SHP77 (cell line): ENCODE measurements at regions not wholly inside any gene's neighbourhood (a gene's known extent, or its start where the extent isn't known, plus 50 kb on each side); places are given as distances from the start of the nearest gene placed in this dataset.

ENCODE experiments used
- DNase-seq, 2 experiments: peaks; one replicate each; lab custom pipeline; 2025; lab: John Stamatoyannopoulos, UW

DNA sequence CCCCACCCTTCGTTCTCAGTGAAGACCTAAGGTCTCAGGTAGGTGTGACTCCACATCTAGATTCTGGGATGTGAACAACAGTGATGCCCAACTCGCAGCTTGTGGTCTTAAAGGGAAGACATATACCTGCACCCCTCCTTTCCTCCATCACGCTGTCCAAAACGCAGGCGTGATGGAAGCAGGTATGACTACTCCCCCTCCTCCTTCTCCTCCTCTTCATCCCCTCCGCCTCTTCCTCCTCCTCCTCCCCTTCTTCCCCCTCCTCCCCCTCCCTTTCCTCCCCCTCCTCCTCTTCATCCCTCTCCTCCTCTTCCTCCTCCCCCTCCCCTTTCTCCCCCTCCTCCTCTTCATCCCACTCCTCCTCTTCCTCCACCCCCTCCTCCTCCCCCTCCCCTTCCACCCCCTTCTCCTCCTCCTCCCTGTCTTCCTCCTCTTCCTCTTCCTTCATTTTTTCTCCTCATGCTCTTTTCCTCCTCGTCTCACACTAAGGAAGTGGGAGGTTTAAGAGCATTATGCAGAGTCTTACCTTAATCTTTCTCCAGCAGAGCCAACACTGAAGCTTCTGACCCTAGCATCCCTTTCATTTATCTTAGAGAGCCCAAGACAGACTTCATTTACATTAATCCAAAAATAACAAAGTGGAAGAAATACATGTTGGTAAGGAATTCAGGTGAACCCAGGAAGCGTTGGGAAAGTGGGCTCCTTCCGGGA is 352.5 kb downstream of the FOXL1 start:
- DNase-seq = no peak

DNA sequence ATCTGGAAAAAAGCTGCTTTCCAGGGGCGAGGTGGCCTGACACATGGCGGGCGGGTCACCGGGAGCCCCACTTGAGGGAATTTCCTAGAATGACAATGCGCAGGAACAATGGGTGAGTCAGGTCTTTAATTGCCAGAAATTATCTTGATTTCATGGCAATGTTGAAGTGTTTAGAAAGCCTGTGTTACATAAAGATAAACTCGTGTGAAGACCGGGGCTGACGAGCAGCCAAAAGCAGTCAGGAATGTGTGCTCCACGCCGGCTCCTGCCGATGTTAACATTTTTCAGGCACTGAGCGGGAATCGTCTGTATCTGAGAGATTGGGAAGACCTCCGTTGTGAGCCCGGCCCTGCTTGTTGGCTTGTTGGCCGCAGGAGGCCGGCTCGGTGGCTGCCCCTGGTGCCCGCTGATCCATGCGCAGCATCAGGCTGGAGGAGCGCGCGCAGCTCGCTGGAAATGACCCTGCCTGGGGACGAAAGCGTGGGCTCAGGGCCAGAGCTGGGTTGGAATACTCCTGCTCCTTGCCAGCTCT is 353.1 kb downstream of the FOXL1 start:
- no peak for DNase-seq

DNA sequence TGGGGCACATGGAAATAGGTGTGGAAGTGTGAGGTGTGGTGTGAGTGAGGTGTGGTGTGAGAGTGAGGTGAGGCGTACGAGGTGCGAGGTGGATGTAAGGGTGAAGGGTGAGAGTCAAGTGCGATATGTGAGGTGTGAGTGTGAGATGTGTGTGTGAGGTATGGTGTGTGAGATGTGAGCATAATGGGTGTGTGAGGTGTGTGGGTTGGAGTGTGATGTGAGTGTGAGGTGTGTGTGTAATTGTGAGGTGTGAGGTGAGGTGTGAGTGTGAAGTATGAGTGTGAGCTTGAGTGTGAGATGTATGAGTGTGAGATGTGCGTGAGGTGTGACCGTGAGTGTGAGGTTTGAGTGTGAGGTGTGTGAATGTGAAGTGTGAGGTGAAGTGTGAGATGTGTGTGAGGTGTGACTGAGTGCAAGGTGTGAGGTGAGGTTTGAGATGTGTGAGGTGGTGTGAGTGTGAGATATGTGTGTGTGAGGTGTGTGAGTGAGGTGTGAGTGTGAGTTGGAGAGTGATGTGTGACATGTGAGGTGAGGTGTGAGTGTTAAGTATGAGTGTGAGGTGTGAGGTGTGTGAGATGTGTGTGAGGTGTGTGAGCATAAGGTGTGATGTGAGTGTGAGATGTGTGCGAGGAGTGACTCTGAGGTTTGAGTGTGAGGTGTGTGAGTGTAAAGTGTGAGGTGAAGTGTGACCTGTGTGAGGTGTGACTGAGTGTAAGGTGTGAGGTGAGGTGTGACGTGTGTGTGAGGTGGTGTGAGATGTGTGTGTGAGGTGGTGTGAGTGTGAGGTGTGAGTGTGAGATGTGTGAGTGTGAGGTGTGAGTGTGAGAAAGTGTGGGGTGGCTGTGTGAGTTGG is 354.0 kb downstream of the FOXL1 start:
- no peak for DNase-seq

DNA sequence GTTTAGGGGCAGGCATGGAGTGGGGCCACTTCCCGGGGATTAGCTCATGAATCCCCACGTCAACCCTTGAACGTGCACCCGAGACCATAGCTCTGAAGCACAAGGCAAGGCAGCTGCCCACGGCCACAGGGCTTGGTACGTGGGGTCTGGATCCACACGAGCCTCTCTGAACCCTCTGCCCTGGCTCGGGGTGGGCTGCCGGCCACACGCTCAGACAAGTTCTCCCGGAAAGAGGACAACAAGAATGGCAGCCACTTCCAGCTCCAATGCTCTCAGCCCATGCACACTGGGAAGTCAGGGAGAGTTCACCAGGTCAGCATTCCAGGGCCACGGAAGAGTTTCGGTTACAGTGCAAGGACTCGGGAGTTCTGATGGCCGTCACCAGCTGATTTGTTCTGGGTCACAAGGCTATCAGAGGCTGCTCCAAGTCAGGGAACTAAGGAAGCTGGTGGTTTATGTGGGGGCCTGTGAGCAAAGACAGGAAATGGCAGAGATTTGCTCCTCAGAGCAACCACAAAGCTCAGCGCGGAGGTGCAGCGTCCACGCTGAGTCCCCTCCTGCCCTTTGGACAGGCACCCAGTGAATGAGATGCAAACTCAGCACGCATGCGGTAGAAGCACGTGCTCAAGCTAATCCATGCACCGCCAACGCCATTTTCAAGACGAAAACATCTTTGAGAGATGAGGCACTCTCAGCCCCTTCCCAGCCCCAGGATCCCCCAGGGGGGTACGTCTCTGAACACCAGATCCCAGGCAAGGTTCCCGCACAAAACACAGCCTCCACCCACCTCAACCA is 356.4 kb downstream of the FOXL1 start:
- DNase-seq = no peak

DNA sequence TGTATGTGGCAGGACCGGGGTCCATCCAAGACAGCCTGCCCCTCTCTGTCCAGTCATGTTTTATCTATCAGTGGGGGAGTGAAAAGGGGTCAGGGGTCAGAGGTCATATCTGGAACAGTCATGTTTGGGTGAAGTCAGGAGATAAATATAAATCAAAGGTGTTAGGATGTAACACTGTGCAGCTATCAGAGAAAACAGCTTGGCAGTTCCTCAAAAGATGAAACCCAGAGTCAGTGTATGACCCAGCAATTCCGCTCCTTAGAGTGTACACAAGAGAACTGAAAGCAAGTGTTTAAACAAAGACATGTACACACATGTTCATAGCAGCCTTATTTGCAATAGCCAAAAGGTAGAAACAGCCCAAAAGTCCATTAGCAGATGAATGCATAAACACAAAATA is 361.3 kb downstream of the FOXL1 start:
- no peak for DNase-seq

DNA sequence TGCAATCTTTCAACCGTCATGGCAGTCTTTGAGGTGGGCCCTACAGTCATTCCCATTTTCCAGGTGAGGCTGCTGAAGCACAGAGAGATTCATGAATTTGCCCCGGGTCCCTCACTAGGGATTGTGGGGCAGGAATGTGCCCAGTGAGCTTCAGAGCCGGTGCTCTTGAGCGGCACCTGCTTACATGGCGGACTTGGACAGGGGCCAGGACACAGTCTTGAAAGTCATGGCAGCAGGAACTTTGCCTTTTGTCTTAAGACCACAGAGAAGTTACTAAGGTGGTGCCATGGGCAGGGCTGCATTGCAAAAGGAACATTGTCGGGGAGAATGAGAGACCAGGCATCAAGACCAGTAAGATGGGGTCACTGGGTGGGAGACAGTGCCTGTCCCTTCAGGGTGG is 363.4 kb downstream of the FOXL1 start:
- no peak for DNase-seq

DNA sequence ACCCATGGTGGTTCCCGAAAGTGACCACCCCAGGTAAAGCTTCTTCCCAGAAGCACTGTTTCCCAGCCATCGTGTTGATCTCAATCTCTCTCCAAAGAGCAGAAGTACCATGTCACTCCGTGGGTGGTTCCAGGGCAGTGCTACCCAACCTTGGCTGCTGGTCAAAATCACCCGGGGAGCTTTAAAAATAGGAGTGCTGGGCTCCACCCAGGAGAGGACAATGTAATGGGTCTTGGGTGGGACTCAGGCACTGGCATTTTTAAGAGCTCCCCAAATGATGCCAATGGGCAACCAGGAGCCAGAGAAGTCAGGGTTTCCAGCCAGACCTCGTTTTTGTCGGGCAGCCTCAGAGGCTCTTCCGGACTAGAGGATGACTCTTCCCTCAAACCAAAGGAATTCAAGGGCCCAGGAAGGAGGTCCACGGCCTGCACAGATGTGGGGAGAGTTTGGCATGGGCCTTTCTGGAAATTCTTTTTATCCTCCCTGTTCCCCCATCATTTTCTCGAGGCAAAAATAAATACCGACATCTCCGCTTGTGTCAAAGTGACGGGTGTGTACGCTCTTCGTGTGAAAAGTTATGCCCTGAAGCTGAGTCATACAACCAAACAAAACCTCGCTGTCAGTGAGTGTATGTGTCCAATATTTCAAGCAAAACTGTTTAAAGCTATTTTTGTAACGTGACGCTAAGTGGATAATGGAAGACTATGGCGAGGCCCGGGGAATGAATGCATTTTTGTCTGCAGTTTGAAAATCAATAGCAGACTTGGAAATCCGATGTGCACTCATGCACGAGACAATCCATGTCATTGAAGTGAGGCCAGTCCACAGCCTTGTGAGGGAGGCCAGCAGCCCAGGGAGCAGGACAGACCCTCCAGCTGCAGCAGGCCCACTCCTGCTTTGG is 364.1 kb downstream of the FOXL1 start:
- no peak for DNase-seq

DNA sequence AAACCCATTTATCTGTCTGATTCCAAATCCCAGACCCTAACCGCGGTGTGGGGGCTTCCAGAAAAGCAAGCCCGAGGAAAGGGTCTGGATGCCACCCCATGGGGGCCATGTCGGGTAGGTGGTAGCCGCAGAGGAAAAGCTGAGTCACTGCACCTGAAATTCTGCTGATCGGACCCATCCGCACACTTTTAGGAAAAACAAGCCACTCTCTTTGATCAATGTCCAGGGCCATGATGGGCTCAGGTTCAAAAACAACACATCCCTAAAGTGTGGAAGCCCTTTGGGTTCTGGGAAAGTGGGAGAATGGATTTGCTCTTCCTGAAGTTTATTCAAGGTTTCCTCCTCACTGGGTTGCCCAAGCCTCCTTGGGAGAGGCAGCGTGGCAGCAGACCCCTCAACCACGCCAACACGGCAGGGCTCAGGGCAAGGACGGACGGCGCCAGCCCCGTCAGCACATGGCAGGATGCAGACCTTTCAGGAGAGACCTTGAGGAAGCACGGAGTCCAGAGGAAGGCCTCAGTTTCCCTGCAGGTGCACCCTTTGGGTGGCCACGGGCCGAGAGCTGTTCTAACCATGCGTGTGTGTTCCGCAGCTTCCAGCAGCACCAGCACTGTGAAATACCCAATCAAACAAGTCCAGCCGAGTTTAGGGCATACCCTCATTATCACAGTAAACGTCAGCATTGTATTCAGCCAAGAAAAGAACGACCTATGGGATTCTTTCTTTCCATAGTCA is 367.0 kb downstream of the FOXL1 start:
- no peak for DNase-seq

DNA sequence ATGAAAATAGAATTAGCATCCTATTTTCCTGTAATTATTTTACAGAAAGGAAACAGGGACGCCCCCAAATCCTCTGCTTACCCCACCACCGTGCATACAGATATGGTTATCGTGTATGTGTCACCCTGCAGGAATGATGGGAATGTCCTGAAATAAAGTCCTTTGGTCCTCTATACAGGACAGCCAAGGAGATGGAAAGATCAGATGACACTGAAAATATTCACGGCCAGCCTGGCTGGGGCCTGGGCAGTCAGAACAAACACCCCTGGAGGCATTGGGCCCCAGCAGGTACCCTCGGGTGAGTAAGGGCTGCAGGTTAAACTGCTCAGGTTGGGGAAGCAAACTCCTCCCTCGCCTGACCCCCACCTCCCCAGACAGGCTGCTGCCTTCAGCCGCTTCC is 368.0 kb downstream of the FOXL1 start:
- no peak for DNase-seq

DNA sequence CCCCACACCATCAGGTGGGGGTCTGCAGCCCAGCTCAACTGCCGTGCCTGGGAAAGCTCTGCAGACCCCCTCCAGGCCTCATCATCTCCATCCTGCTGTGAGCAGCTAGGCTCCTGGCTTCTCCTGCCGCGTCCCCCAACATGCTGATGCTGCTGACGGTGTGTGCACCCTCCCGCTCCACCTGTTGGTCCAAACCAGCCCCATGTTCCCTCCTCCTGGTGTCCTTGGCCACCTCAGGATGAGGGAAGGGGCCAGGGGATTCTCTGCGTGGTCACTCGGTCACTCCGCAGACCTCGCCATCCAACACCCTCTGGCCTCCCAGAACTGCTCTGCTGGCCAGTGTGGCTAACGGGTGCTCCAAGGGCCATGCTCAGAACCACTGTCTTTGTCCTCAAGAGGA is 368.6 kb downstream of the FOXL1 start:
- no peak for DNase-seq

DNA sequence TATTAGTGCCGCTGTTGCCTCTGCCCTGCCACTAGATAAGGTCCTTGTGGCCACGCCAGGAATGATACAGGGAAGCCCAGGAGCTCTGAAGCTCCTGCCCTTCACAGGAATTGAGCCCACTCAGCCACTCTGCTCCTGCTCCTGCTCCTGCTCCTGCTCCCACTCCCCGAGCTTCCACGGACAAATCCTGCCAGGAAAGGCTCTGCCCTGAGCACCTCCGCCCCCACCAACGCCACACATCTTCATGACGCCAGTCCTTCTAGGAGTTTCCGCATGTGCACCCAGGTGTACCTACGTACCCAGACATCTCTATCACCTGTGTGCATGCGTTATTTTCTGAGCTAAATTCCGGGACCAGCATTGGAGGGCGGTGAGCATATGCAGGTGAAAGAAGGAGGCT is 369.1 kb downstream of the C16orf95 start:
- DNase-seq = no peak

DNA sequence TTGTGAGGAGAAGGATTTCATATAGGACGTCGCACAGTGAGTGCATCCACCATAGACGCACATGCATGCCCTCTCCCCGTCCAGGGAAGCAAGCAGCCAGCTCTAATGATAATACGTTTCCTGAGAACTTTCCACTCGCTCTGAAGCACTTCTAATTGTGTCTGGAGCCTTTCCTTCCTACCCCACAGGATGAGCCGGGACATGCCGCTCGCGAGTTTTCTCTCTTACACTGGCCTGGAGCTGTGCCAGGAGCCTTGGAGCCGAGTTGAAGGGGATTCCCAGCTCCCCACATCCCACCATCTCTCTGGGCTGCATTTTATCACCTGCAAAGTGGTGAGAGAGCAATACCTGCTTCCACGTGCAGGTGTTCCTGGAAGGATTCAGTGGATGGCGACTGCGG is 368.1 kb downstream of the C16orf95 start:
- no peak for DNase-seq

DNA sequence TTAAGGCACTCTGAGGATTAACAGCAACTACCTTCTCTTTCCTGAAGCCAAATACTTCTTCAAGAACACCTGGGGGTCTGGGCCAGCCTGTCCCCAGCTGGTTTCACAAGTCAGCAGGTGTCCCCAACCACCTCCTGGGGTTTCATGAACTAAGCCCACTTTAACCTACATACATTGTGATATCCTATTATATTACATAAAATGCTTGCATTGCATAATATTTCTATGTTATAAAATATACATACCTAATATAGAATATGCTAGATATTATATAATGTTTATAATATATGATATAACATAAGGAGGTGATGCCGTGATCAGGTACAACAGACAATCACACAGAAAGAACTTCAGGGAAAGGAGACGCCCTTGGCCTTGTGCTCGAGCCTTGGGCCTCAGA is 367.6 kb downstream of the C16orf95 start:
- no peak for DNase-seq

DNA sequence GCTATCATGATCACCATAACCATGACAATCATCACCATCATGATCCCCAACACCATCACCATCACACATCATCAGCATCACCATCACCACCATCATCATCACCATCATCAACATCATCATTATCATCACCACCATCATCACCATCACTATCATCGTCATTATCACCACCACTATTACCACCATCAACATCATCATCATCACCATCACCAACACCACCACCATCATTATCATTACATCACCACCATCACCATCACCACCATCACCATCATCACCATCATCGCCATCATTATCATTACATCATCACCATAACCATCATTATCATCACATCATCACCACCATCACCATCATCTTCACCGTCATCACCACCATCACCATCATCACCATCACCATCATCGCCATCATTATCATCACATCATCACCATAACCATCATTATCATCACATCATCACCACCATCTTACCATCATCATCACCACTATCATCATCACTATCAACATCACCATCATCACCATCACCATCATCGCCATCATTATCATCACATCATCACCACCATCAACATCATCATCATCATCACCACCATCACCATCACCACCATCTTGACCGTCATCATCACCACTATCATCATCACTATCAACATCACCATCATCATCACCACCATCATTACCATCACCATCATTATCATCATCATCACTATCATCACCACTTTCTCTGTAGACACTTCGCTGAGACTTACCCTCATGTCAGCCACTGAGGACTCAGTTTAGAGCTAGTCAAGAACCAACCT is 366.0 kb downstream of the C16orf95 start:
- DNase-seq = no peak

DNA sequence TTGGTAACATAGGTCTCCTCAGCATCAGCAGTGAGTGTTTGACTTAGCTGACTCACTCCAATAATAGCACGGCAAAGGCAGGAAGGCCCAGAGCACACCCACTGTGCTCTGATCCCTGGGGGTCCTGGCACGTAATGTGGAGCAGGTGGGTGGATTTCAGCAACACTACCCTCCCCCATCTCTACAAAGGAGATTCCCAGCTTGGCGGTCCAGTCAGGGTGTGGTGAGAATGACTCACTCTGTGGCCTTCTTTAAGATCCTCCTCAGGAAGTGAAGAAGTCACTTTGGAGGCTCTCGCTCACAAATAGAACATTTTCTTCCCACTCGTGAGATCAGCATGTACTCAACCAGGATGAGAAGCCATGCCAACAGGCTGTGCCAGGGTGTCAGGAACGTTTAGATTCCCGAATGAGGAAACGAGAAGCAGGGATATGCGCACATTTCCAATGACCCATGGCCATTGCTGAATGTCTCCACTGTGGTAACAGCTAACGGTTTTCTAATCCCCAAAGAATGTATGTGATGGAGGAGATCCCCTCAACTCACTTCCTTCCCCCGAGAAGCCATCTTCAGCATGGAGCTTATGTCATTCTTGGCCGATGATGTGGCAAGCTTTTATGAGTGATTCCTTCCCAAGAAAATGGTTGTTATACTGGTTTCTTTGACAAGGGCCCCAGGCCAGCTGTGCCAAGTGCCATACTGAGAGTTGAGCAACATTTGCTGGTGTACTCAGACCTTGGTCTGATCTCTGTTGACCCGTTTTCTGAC is 365.2 kb downstream of the C16orf95 start:
- DNase-seq = no peak

DNA sequence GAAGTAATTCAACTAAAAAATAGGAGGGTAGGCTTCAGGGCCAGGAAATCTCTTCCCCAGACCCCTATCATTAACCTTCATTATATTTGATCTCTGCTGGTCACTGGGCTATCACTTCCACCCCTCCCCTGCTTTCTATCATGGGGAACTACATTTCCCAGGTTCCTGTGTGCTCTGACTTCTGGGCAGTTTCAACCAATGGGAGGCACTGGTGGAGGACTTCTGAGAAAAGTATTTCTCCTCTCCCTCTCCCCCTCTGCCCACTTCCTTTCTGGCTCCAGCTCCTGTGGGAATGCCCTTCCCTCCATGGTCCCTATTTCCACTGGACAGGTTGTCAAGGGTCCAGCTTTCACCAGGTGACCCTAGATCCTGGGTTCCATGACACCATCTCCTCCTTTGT is 364.4 kb downstream of the C16orf95 start:
- no peak for DNase-seq

DNA sequence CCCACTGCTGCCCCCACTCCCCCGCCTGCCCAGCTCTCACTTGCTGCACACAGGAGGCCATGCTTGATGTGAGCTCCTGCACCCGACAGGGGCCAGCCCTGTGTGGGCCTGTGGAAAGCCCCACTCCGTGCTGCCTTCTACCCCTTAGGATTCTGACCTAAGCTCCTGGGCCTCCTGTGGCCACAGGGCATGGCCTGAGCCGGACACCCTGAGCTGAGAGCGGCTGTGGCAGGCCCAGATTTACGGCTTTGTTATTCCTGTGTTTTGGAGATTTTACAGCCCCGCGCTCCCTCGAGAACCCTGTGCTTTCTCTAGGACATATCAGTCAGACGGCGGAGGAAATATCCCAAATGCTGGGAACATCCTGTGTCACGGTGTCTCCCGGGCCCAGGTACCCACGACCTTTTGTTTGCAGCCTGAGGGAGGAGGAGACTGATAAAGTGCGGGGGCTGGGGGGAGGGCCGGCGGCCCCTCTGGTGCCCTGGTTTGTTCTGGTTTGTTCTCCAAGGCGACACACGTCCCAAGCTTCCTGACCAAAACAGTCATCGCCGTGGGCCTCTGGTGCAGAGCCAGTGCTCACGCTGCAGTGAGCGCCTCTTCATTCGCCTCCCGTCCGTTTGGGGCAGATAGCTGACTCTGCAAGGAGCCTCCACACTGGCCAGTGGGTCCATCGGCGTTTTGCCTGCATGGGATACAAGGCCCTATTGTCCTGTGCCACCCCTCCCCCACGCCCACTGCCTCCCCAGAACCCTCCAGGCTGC is 363.4 kb downstream of the C16orf95 start:
- DNase-seq = no peak

DNA sequence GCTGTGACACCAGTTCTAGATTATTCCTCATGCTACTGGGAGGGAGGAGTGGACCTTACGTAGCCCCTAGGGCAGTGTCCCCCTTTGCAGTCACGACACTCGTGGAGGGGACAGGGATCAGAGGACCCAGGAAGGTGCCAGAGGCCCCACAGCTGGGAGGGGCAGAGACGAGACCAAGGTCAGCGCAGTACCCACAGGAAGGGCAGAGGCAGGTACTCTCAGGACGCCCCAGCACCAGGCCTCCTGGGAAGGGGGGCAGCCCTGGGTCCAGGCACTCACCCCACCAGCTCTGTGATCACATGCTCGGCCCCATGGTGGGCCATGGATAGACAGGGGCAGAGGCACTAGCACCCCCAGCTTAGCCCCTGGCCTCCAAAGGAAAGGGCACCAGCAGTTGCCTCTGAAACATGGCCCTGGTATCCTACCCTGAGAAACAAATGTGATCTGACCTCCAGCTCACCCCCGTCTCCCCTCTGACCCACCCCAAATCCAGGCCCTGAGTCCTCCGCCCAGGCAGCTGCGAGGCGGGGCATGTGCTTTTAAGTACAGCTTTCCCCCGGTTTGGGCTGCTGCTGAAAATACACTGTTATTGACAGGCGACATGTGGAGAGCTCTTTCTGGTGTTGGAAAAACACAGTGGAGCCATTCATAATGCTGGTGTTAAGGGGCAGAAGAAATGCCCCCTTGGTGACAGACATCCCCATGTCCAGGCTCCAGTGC is 361.9 kb downstream of the C16orf95 start:
- DNase-seq = no peak
